ENCODE measurements at regions not wholly inside any gene's neighbourhood (a gene's known extent, or its start where the extent isn't known, plus 50 kb on each side); places are given as distances from the start of the nearest gene placed in this dataset.
"Not testable (repeated sequence)": the region's sequence is repeated elsewhere in the genome, so short reads cannot be mapped to it uniquely, and the experiment has no call there.

DNA sequence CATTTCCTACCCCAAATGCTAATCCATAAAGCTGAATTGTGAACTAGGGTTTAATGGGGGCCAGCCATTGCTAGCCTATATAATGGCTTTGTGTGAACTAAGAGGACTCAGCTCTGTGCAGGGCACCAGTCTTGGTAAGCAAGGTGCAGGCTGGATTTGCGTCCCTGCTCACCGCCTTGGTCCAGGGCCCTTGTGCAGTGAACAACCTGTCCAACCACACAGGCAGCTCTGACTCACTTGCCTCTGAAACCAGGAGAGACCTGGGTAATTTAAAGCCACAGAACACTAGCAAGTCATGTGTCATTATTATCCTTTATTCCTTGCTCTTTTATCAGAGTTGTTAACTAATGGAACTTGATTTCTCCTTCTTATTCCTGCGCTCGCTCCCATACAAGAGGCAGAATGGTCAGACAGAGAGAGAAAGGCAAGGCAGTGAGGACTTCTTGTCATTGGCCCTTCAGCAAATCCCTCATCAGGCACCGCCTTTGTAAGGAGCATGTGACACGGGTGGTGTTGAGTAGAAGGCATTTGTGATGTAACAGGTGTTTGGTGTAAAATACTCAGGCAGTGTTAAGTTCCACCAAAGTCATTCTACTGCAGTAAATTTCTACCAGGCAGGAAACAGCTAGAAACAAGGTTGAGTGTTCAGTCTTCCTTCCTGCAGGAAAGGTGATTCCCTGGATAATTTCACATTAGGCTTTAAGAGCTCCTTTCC, 67.3 kb upstream of the OLIG2 start:
- Histone ChIP-seq H3K36me3 (no peaks in the 10 kb centered on the region), H3K27me3 (peaks cover 0 to 53% of the 10 kb centered on the region in 2 donors), H3K4me1 (no peaks in the 10 kb centered on the region), H3K27ac (no peak overlapping the region), H3K9me3 (no peaks in the 10 kb centered on the region), H3K4me3 (no peak overlapping the region)
- DNase-seq = no peak
- intact Hi-C loops (cut with DNase I; ENCODE audit: low total_unique reads) = no loop called here
- TF ChIP-seq, protein P1, sequence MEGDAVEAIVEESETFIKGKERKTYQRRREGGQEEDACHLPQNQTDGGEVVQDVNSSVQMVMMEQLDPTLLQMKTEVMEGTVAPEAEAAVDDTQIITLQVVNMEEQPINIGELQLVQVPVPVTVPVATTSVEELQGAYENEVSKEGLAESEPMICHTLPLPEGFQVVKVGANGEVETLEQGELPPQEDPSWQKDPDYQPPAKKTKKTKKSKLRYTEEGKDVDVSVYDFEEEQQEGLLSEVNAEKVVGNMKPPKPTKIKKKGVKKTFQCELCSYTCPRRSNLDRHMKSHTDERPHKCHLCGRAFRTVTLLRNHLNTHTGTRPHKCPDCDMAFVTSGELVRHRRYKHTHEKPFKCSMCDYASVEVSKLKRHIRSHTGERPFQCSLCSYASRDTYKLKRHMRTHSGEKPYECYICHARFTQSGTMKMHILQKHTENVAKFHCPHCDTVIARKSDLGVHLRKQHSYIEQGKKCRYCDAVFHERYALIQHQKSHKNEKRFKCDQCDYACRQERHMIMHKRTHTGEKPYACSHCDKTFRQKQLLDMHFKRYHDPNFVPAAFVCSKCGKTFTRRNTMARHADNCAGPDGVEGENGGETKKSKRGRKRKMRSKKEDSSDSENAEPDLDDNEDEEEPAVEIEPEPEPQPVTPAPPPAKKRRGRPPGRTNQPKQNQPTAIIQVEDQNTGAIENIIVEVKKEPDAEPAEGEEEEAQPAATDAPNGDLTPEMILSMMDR (IDR thresholded peaks at IDR 0.05) = no peak

DNA sequence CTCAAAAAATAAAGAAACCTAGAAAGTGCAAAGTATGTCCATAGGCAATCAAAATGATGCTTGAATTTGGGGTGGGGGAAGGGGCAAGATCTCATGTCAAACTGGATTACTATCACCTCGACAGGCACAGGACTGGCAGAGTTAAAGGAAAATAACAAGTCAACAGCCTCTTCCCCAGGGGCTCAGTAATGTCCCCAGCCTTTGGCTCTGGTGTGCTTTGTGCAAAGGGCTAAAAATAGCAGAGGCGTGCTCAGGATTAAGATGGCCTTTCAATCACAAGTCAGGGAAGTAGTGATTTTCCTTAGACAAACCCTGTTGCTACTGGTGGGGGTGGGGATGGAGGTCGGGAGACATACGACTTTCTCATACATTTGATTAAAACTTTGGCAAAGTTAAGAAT, 63.5 kb upstream of the OLIG2 start:
- H3K36me3 ChIP-seq = no peaks in the 10 kb centered on the region
- no peak for DNase-seq
- H3K4me1 ChIP-seq = no peaks in the 10 kb centered on the region
- H3K27me3 ChIP-seq = peaks cover 0 to 34% of the 10 kb centered on the region in 2 donors
- no peak overlapping the region for H3K27ac ChIP-seq
- intact Hi-C loops (cut with DNase I; ENCODE audit: low total_unique reads) = no loop called here
- no peaks in the 10 kb centered on the region for H3K9me3 ChIP-seq
- TF ChIP-seq, protein P1 (IDR thresholded peaks at IDR 0.05) = no peak
- H3K4me3 ChIP-seq = no peak overlapping the region

DNA sequence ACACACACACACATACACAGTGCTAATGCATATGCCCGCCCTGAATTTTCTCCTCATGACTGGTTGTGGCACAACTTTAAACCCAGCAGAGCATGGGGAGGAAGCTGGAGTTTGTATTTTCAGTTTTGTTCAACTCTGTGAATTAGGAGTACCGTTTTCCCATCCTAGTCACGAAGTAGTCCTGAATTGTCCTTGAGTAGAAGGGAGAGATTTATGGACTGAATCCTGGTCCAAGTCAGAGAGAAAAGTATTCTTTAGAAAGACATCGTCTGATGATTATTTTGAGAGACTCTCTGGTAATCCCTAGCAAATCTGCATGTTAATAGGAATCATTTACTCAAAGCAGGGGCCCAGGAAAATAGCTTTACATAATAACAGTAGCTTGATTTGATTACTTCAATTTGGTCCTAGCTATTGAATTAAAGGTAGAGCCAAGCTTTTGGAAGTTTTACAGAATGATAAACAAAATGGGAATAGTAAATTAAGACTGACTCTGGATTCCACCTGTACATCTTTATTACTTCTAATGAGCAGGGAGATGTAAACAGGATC, 60.5 kb upstream of the OLIG2 start:
- H3K36me3 ChIP-seq = no peaks in the 10 kb centered on the region
- intact Hi-C loops (cut with DNase I; ENCODE audit: low total_unique reads) = no loop called here
- DNase-seq = no peak
- no peak overlapping the region for H3K27ac ChIP-seq
- H3K27me3 ChIP-seq = peaks cover 0 to 16% of the 10 kb centered on the region in 2 donors
- no peaks in the 10 kb centered on the region for H3K9me3 ChIP-seq
- H3K4me3 ChIP-seq = no peak overlapping the region
- TF ChIP-seq, protein P1 (IDR thresholded peaks at IDR 0.05) = no peak
- no peaks in the 10 kb centered on the region for H3K4me1 ChIP-seq

DNA sequence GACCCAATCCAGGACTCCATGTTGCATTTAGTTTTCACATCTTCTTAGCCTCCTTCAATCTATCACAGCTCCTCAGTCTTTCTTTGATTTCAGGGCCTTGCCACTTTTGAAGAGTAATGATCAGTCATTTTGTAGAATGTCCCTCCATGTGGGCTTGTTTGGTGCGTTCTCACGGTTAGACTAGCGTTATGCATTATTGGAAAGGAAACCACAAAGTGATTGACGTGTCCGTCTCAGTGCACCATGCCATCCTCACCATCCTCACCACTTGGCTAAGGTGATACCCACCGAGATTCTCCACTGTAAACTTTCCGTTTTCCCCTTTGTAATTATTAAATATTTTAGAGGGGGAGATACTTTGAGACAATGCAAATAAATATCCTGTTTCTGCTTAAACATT, 59.6 kb upstream of the OLIG2 start:
- no peaks in the 10 kb centered on the region for H3K9me3 ChIP-seq
- peaks cover 0 to 15% of the 10 kb centered on the region in 2 donors for H3K27me3 ChIP-seq
- no peak overlapping the region for H3K27ac ChIP-seq
- no peaks in the 10 kb centered on the region for H3K4me1 ChIP-seq
- H3K36me3 ChIP-seq = no peaks in the 10 kb centered on the region
- DNase-seq = no peak
- TF ChIP-seq, protein P1 (IDR thresholded peaks at IDR 0.05) = no peak
- H3K4me3 ChIP-seq = no peak overlapping the region
- intact Hi-C loops (cut with DNase I; ENCODE audit: low total_unique reads) = no loop called here

DNA sequence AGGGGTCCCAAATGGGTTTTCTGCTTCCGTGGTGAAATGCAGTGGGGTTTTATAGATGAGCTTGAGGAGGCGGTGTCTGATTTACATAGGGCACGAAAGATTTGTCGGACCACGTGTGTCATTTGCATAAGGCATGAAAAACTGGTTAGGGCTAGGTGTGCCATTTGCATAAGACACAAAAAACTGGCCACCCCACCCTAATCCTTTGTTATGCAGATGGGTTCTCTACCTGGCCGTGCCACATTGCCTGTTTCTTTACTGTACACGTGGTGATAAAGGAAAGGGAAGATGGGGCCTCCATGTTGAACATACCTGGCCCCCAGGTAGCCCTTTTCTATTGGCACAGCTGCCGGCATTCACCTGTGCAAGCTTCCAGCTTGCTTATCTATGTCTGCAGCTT, 57.6 kb upstream of the OLIG2 start:
- H3K9me3 ChIP-seq; H3K4me3 ChIP-seq; H3K4me1 ChIP-seq; H3K27me3 ChIP-seq; H3K27ac ChIP-seq; intact Hi-C loops (cut with DNase I; ENCODE audit: low total_unique reads); DNase-seq; H3K36me3 ChIP-seq: not testable (repeated sequence)

DNA sequence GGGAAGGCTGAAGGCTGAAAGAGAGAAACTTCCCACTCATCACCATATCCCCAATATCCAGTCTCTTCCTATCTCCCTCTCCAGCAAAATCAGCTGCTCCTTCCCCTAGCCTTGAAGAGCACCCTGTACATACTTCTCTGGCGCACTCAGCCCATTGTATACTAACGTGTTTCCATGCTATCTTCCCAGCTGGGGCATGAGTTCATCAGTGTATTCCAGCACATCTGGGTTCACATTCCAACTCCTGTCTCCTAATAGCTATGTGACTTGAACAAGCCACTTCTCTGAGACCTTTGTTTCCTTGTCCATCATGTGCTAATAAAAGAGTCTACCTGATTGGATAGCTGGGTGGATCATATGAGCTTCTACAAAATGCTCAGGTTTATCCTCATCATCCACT, 51.1 kb upstream of the OLIG2 start:
- H3K4me3 ChIP-seq = no peak overlapping the region
- H3K9me3 ChIP-seq = no peaks in the 10 kb centered on the region
- intact Hi-C loops (cut with DNase I; ENCODE audit: low total_unique reads) = no loop called here
- no peak for DNase-seq
- H3K4me1 ChIP-seq = no peaks in the 10 kb centered on the region
- H3K27ac ChIP-seq = no peak overlapping the region
- peaks cover 0 to 9% of the 10 kb centered on the region in 2 donors for H3K27me3 ChIP-seq
- TF ChIP-seq, protein P1 (IDR thresholded peaks at IDR 0.05) = no peak
- H3K36me3 ChIP-seq = no peaks in the 10 kb centered on the region
